GM20431 (cell line): ENCODE measurements at regions not wholly inside any gene's neighbourhood (a gene's known extent, or its start where the extent isn't known, plus 50 kb on each side); places are given as distances from the start of the nearest gene placed in this dataset.

ENCODE experiments used
- in situ Hi-C: fragments of 300-500 bp; cut with MseI, MboI; formaldehyde crosslinking; loops from one replicate; pipeline ENCODE4 v1.15.0; 2020; ENCODE audit warnings: low sequenced_read_pairs; ENCODE audit not compliant: unreplicated experiment

GRCh38 chr18:10153924-10154752 lies 240.3 kb downstream of the VAPA start:
- in situ Hi-C loops = no loop called here

DNA sequence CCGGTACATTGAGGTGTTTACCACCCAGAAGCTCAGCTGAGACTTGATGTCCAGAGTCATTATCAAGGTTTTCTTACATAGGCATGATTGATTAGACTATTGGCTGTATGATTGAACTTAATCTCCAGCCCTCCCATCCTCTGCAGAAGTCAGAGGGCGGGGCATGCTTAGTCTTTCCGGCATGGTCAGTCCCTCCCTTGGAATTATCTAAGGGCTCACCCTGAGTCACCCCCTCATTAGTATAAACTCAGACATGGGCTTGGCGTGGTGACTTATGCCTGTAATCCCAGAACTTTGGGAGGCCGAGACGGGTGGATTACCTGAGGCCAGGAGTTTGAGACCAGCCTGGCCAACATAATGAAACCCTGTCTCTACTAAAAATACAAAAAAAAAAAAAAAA lies 243.9 kb downstream of the VAPA start:
- in situ Hi-C loops = no loop called here

DNA sequence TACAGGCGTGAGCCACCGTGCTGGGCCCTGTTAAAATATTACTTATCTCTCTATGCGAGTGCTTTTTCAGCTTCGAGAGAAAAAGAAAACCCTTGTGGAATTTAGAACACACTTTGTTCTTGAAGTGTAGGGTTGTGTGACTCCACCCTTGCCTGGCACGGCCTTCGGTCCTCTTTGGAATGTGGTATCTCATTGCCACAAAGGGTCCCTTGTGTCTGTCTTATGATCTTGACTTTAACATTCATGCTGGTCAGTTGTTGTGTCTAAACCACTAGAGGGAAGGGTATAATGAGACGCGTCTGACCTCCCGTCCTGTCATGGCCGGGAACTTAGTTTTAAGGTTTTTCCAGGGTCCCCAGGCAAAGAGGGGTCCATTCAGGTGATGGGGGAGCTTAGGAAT lies 246.4 kb downstream of the VAPA start:
- in situ Hi-C loops = no loop called here

DNA sequence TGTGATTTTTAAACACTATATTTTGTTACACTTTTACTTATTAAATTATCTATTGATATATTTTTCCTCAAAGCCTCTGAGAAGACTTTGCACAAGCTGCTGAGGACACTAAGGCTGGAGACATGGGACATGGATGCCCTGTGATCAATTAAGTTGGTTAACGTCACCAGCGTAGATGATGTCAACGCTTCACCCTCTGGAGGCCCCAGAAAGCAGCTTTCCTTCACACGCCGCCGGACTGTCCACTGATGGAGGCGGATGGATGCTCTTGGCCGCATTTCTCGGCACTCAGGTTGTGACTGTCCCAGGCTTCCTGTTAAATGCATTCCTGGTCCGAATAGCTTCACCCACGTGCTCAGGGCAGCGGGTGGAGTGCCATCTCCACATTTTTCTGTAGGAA lies 247.5 kb downstream of the VAPA start:
- in situ Hi-C loops = no loop called here

GRCh38 chr18:10162340-10162739 lies 248.5 kb downstream of the VAPA start:
- in situ Hi-C loops = no loop called here

DNA sequence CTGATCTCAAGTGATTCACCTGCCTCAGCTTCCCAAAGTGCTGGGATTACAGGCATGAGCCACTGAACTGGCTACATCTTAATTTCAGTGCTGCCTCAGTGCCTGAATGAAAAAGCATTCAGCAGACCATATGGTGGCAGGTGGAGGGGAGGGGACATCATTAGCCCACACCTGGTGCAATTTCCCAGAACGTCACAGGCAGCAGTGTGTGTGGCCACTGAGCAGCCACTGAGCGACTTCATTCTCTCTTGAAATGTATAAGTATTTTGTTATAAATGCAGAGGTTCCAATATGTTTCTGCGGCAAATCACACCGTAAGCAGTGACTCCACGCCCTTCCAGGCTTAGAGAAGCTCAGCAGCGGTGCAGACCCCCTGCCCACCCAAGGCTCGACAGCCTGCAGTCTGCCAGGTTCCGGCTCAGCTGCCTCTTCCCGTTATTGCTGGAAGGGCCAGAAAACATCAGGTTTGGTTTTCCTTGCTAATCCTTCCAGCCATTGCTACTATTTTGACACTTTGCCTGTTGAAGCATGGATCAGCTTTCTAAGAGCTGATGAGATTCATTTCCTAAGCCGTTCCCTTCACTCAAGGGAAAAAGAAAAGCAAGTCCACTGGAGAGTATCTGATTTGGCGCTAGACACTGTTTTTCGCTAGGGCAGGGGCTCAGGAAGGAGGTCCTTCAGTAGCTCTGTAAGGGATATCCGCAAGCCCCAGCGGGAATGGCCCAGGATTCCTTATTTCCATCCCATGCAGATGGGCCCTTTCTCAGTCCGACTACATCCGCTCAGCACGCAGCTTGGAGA lies 250.7 kb downstream of the VAPA start:
- in situ Hi-C loops = no loop called here

DNA sequence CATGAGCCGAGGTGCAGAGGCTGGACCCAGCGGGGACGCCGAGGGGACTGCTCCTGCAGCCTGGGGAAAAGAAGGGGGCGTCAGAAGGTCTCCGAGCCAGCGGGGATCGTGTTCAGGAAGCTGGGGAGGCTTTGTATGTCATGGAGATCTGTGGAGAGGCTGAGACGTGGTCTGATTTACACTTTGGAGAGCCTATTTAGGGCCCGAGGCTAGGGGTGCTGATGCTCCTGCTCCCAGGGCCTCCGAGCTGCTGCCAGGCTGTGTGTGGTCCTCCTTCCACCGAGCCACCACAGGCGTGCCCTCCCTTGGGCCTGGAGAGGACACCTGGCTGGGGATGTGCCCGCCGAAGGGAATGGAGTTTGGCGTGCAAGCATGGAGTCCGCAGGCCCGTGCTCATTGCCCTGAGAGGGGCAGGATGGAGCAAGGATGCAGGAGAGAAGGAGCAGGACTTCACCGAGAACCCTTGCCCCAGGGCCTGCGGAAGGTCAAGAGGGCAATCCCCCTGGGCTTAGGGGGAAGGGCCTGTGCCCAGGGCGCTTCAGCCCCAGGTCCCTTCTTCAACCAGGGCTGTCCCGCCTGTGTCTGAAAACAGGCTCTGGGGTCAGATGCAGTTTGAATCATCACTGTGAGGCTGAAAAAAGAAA lies 252.5 kb downstream of the VAPA start:
- in situ Hi-C loops = no loop called here

GRCh38 chr18:10167759-10168158 lies 253.9 kb downstream of the VAPA start:
- in situ Hi-C loops = no loop called here

DNA sequence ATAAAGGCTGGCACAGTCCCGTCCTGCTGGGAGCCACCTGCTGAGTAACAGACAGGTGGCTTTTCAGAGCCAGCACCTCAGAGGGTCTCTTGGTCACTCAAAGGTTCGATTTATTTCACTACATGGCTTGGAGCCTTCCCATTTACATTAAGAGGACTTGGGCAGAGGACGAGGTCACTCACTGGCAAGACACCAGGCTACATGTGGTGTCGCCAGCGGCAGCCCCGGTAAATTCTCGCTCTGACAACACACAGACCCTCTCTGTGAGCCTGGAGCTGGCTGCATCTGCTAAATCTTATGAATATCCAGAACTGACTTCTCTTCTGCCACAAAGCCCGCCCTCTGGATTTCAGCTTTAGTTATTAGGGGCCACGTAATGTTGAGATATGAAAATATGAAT lies 254.7 kb downstream of the VAPA start:
- in situ Hi-C loops = no loop called here

GRCh38 chr18:10169064-10169562 lies 255.3 kb downstream of the VAPA start:
- in situ Hi-C loops = no loop called here

DNA sequence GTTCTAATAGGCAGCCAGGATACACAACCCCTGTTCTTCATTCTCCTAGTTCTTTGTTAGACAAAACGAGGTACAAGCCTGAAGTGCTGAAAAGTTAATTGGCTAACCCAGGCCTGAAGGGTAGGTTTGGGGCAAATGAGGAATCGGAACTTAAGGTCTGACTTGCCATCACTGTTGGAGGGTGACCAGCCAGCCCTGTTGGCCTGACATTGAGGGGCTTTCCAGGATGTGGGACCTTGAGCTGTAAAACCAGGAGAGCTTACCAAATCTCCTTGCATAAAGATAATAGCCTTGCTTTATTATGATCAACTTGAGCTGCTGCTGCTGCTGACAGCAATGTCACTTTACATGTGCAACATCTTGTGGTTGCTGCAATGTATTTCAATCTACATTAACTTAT lies 256.0 kb downstream of the VAPA start:
- in situ Hi-C loops = no loop called here

DNA sequence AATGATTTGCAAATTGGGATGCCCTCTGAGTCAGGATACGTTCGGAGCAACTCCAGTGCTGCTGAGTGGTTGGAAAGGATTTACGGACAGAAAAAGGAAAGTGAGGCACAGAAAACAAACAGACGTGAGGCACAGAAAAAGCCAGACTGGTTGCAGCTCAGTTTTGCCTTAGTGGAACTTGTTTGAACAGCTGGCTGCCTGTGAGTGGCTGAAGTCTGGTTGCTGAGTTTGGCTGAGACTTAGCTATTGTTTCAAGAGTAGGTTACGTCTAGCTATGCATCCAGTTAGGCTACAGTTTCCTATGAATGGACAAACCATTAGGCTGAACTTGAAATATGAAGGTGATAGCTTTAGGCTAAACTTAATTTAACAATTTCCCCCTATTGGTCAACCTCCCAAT lies 256.6 kb downstream of the VAPA start:
- in situ Hi-C loops = no loop called here

- in situ Hi-C loops = loop anchor here (25.0 kb wide), 1 partner anchor 312 kb away; no protein-coding TSS in a partner anchor
These were observed 261.5 kb downstream of the VAPA start for GRCh38 chr18:10175333-10175732.

GRCh38 chr18:10179326-10179725 lies 265.5 kb downstream of the VAPA start:
- in situ Hi-C loops = loop anchor here (25.0 kb wide), 1 partner anchor 308 kb away; no protein-coding TSS in a partner anchor

- in situ Hi-C loops = loop anchor here (25.0 kb wide), 1 partner anchor 305 kb away; no protein-coding TSS in a partner anchor
These were observed 268.3 kb downstream of the VAPA start for GRCh38 chr18:10182009-10182624.

- in situ Hi-C loops = loop anchor here (25.0 kb wide), 1 partner anchor 303 kb away; no protein-coding TSS in a partner anchor
These were observed 269.7 kb upstream of the APCDD1 start for GRCh38 chr18:10184776-10185175.

GRCh38 chr18:10188971-10189810 lies 265.2 kb upstream of the APCDD1 start:
- in situ Hi-C loops = loop anchor here (25.0 kb wide), 1 partner anchor 298 kb away; no protein-coding TSS in a partner anchor

DNA sequence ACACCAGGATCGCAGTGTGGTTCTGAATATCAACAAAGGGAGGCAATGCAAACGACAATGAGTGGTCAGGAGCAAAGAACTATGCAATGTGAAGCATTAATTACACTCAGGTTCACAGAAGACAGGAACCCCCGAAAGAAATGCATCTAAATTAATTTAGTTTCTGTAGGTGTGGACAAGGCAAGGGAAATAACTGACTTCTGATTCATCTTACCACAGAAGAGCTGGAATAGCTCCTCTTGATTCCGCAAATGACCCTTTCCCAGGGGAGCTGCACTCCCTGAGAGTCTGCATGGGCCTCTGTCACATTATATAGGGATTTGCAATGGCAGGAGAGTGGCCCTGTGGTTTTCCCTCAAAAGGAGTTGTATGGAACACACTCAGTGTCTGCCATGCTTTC lies 263.9 kb upstream of the APCDD1 start:
- in situ Hi-C loops = loop anchor here (25.0 kb wide), 1 partner anchor 297 kb away; no protein-coding TSS in a partner anchor

- in situ Hi-C loops = loop anchor here (25.0 kb wide), 1 partner anchor 294 kb away; no protein-coding TSS in a partner anchor
These were observed 261.0 kb upstream of the APCDD1 start for GRCh38 chr18:10193444-10193843.
